HuH-7 (cell line): ENCODE measurements at regions not wholly inside any gene's neighbourhood (a gene's known extent, or its start where the extent isn't known, plus 50 kb on each side); places are given as distances from the start of the nearest gene placed in this dataset.

Experiments
- DNase-seq: peaks from one replicate; pipeline ENCODE4 v3.0.0; 2011; ENCODE audit warnings: low spot score

DNA sequence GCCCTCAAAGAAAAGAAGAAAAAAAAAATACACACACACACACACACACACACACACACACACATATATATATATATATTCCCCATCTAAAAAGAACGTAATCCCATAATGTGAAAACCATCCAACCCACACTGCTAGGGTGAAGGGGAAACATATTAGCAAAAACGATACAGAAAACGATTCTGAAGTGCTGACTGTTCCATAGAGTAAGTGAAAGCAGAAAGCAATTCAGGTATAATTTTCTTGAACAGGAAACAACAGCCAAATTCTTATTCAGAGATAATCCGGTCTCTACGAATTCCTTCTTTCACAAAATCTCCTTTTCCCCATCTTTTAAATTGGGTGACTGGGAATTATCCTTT lies 393.5 kb downstream of the NOVA1 start:
- DNase-seq, result no peak

DNA sequence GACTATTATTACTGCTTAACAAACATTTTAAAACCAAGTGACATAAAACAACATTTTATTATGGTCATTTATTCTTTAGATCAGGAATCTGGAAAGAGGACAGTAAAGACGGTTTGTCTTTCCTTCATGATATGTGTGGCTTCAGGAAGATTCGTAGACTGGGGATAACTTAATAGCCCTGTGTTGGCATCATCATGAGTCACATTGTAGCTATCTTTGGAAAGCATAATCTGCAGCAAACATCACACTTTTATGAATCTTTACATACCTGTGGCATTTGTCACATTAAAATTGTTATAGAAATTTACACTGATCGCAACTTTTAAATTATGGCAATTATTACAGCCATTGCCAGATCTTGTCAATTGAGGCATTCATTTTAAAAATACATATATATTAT lies 397.1 kb downstream of the NOVA1 start:
- no peak for DNase-seq

DNA sequence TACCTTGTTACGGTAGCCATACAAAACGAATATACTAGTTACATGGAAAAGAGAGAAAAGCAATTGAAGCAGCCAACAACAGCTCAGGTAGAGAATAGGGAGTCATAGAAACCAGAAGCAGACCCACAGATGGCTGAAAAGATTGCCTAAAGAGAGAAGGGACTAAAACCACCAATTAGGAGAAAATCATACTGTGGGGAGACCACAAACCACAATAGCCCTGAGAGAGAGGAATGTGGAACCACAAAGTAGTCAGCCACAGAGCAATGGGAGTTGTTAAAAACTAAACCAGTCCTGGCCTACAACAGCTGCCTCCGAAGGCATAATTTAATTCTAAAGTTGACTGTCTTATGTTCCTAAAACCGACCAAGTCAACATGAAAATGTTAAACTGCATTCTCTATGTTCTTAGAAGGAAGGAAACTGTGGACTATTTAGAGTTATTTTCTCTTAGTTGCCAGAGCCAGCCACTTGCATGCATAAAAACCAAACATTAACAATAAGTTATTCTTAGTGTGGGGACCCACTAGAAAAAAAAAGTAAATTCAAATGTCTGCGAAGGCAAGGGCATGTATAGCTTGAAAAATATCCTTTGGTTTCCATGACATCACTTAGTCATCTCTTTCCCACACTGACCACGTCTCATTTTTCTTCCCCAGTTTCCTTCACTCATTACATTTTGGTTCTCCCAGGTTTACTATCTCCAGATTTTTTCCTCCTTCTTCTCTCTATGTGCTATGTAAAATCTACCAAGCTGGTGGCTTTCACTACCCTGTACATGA lies 398.1 kb downstream of the NOVA1 start:
- no peak for DNase-seq

DNA sequence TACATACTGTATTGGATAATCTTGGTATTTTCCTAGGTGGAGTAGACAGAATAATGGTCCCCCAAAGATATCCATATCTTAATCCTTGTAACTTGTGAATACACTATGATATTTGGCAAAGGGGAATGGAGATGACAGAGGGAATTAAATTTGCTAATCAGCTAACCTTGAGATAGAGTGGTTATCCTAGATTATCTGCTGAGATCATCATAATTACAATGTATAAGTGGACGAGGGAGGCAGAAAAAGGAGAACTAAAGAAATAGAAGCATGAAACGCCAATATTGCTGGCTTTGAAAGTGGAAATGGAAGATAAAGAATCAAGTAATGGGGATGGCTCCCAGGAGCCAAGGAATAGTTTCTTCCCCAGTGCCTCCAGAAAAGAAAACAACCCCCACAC lies 398.7 kb downstream of the NOVA1 start:
- no peak for DNase-seq

DNA sequence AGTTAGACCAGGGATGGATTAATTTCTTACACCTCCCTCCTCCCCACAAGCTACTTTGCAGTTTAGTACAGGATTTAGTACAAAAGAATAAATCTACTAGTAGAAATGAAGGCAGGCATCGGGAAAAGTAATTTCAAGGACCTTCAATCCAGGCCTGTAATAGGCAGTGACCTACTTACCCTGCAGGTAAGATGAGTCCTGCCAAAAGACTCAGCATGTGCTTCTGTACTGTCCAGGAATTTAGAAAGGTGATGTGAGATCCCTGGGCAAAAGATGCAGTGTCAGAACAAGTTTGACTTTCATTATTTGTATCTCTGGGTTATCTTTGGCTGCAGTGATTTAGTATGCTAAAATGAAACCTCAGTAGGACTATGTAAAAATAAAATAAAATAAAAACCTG lies 403.0 kb downstream of the NOVA1 start:
- no peak for DNase-seq

DNA sequence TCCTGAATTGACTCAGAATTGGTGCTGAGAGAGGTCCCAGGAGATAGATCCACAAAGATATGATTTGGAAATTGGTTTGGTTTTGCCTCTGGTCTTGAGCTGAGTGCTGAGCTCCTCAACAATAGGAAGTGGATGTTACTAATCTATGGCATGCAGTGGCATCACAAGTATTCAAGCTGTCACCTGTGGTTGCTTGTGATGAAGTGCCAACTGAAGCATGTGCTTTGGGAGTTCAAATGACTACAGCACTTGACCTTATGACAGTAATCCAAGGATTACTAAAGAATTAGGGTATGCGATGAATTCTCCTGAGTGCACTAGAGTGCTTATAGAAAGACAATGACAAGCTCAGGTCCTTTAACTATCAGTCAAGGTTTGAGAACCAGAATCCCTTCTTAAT lies 406.2 kb downstream of the NOVA1 start:
- no peak for DNase-seq

DNA sequence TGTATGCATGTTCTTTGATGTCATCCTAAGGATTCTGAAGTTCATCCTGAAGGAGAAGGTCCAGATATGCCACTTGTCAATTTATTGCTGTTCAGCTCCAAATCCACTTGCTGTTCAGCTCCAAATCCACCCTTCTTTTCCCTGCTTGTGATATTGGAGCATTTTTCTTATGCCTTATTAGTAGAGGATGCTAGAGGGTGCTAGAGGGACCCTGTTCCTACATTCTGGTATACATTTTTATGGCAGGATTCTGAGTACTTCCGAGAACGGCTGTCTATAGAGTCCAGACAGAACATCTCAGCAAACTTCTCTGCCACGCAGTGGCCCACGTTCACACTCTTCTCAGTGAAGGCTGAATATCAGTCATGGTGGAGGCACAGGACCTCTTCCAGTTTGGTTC lies 406.7 kb downstream of the NOVA1 start:
- no peak for DNase-seq

DNA sequence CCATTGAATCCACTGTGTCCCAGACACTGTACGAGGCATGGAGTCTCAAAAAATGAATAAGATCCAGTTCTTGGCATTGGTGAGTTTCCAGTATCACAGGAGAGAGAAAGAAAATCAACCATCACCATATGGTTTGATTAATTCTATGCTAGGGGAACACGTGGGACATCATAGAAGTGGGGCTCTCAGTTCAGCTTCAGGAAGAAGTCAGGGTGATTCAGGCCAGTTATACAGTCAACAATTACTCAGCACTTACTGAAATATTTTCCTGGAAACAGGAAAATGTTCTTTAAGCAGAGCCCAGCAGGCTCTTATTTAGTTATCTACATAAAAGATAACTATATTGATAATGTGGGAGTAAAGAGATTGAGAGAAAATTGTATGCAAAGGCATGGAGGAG lies 407.2 kb downstream of the NOVA1 start:
- no peak for DNase-seq

DNA sequence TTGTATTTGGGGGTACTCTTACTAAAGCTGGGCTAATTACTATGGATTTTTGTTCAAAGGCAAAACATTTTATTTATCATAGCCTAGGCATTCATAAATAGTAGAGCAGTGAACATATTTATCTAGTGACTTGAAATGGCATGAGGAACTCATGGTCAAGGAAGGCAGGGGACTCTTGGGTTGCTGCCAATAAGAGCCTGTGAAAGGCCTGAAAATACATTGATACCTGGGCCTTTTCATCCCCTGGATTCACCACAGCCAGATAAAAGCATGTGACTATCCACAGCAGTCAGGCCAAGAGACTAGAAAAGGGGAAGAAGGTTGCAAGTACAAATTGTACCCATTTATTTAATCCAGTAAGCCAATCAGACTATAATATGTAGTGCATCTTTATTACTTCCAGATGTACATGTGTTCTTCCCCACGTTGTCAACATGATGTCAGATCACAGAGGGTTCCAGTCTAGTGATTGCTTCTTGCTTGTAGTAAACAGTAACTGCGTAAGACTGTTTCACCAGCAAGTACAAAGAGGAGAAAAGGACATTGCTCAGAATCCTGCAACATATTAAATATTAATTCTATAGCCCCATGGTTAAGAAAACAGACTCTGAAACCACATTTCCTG lies 409.7 kb downstream of the NOVA1 start:
- DNase-seq, result no peak

DNA sequence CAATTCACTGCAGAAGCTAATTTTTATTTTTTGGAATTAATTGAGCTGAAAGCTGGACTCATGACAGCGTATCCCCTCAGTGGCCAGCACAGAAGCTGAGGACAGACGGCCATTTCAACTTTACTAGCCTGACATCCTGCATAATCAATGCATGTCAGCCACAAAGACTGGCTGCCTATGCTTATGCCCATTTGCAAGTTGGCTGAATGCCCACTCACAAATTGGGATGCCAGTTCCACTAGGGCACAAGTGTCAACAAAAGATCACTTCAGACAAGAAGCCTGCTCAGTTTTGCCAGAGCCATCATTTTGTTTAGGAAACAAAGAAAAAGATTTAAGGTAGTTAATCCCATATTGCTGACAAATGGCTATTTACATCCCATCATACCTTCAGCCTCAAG lies 417.6 kb downstream of the NOVA1 start:
- DNase-seq, result no peak

DNA sequence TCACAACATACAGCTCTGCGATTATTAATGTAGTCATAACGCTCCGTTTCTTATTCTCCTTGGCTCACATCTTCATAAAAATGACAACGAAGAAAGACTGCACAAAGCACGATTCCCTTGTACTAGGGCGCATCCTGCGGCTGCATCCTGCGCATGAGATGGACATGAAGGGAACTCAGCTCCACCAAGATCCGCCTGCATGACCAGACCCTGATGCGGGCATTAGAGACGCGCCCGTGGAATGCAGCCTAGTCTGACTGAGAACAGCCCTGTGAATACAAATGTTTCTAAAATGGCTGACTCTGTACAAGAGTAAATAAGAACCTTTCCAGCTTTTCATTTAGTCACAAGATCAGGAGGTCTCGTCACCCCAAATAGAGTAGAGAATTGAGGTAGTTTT lies 422.2 kb downstream of the NOVA1 start:
- DNase-seq, result no peak

DNA sequence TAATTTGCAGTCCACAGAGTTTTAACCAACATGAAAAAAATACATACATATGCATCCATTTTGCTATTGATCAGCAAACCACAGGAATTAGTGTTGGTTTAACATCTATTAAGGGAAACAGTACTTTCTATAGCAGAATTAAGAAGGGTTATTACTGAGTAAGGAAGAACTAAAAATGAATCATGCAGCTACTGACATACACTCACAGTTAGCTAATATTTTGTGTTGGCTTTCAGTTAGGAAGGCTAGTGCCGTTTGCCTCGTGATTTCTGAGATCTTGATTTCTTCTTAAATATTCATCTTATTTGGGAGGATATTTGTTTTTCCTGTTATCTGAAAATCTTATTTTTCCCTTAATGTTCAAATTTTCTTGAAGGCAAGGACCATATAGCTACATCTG lies 423.4 kb downstream of the NOVA1 start:
- DNase-seq, result no peak

DNA sequence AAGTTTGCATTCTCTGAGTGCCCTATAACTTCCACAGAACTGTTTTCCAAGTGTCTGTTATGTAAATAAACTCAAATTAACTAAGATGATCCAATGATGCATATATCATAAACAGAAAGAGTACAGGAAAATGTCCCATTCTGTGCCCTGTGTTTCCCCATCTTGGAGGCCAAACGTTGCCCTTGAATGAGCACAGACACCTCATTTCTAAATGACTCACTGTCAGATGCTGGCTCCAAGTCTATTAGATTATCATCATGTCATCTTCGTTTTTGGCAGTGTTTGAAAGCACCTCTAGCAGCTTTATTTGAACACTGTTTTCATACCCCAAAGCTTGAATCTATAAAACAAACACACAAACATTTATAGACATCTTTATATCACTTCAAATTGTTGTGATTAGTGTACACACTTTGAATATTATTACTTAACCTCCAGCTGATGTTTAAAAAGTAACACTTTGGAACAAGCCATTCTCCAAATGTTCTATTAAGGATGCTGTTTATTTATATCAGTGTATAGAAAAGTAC lies 424.2 kb downstream of the NOVA1 start:
- no peak for DNase-seq

DNA sequence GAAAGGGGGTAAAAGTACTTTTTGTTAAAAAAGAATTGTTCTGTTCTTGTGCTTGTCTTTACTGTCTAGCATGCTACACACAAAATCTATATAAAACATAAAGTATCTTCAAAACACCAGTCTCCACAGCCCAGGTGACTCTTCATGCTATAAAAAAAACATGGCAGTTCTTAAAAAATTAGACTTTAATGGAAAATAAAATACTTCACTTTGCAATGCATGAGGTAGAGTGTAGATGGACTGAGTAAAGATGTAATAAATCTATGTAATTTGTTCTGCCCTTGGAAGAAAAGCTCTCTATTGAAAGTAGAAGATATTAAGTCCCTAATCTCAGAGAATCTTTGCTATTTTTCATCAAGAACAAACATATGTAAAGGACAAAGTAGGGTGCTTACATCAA lies 425.4 kb downstream of the NOVA1 start:
- no peak for DNase-seq

DNA sequence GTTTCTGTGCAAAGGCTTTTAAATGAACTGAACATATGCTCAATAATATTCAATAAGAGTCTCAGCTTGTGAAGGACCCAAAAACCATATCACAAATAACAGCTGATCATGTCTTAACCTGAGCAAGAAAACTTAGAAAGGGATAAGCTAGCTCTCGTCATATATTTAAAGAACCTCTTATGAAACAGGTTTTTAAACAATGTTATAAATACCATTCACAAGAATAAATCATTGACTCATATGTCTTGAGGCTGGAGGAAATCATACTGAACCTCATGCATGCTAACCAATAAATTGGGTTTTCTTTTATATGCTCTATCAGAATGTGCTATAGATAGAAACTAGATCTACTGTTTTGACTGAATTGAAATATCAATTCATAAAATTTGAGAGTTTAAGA lies 426.9 kb downstream of the NOVA1 start:
- no peak for DNase-seq

DNA sequence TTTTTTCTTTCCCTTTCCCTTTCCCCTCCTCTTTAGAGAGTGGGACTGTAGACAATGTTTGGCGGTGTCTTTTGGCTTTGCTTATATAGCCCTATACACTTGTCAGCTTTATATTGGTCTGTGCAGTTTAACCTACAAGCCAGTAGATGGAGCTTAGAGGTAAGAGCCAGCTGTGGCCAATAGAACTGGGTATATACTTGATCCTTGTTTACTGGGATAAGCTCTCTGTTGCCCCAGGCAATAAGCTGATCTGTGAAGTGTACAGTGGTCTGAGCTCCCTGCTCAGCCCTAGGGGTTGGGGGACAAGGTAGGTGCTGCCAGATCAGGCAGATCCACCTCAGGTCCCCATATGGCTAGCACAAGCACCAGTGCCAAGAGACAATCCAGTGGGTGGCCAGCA lies 434.1 kb downstream of the NOVA1 start:
- peak; percentile 23 for DNase-seq

DNA sequence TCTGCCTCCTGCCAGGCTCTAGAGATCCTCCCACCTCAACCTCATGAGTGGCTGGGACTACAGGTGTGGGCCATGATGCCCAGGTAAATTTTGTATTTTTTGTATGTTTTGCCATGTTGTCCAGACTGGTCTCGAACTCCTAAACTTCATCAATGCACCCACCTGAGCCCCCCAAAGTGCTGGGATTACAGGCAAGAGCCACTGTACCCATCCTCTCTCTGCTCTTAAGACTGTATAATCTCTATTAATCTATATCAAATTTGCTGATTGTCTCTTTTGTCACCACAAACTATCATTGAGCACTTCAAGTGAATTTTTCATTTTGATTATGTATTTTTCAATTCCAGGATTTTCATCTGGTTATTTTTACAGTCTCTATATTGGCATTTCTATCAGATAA lies 440.3 kb downstream of the NOVA1 start:
- no peak for DNase-seq

DNA sequence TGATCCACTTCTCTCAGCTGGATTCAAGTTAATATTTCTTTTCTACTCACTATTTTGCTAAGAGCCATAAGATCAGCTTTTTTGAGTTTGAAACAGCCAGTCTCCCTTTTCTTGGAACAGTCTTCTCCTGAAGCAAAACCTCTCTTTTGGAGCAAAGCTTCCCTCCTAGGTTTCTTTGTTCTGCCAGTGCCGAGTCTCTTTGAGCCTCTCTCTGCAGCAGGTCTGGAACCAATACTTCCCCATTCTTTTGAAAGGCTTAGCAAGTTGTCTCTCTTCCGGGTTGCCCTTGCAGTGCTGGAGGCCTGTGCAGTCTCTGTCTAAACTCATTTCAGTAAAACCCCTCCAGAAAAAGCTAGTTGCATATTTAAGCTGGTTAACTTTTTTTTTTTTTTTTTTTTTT lies 454.8 kb downstream of the NOVA1 start:
- no peak for DNase-seq

DNA sequence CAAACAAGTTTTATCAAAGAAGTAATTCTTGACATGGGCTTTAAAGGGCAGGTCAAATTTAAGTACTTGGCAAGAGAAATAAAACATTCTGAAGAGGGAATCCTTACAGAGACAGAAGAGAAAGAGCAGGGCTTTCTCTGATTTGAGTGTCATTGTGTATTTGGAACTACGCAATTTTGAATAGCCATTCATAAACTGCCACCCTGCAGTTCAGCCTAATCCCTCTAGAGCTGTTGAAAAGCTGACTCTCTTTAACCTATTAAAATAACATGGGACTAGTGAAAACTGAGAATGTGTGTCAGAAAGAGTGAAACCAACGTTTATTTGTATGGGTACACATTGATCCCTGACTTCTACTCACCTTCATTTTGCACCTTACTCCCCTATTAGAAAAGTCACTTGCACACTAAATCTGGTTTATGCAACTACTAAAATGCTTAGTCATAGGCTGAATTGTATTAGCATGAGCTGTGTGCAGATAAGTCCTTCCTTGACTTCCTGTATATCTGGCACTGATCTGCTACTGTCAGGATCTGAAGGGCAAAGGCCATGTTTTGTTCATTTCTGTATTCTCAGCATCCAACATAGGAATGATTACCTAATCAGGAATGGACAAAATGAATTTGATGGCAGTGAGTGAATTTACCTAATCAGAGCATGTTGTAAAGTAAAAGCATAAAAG lies 458.9 kb downstream of the NOVA1 start:
- peak; percentile 8 for DNase-seq

DNA sequence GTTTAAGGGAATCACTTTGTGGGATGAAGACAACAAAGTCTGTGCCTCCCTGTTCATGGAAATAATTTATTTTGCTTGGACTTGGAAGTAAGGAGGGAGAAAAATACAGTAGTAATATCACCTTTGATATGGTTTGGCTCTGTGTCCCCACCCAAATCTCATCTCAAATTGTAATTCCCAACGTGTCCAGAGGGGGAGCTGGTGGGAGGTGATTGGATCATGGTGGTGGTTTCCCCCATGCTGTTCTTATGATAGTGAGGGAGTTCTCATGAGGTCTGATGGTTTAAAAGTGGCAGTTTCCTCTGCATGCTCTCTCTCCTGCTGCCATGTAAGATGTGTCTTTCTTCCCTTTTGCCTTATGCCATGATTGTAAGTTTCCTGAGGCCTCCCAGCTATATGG lies 460.7 kb downstream of the NOVA1 start:
- DNase-seq, result no peak

DNA sequence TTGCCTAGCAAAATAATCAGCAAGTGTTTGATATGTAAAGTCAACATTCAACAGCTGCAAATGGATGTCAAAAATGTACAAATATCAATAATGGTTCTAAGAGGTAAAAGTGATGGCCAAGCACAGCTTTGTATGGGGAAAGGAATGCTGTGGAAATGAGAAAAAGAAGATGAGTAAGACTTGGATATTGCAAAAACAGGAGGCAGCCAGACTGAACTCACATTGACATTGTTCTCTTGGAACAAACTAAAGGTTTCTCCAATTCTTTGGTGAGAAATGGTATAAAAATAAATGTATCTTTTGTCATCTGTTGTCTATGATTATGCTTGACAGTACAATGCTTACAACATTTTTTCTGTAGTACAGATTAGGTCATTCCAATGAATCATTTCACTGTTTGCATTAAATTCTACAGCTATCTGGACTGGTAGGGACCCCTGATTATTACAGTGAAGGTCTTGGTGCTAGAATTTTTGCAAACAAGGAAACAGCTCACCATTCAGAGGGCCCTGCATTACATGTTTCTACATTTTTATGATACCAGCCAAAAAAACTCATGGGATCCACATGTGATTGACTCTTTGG lies 465.7 kb downstream of the NOVA1 start:
- no peak for DNase-seq

DNA sequence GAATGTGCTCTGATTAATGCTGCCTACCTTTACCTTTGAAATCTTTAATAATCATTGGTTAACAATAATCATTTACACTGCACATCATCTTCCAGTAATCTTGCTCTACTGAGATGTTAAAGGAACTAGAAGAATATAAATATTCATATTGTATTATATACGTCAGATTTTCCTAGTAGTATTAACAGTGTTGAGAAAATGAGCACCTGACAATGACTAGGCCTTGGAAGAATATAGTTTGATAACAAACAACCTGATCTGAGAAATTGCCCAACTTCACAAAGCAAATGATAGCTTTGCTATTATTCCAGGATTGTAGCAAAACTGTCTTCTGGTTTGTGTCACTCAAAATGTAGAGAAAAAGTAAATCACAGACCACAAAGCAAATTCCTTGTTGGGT lies 467.1 kb downstream of the NOVA1 start:
- DNase-seq, result no peak
